Ammon's horn (tissue), 1 donor: ENCODE measurements at regions not wholly inside any gene's neighbourhood (a gene's known extent, or its start where the extent isn't known, plus 50 kb on each side); places are given as distances from the start of the nearest gene placed in this dataset.

ENCODE experiments used
- DNase-seq: peaks from one replicate; pipeline ENCODE4 v3.0.0-alpha.2; 2016; ENCODE audit warnings: low spot score

DNA sequence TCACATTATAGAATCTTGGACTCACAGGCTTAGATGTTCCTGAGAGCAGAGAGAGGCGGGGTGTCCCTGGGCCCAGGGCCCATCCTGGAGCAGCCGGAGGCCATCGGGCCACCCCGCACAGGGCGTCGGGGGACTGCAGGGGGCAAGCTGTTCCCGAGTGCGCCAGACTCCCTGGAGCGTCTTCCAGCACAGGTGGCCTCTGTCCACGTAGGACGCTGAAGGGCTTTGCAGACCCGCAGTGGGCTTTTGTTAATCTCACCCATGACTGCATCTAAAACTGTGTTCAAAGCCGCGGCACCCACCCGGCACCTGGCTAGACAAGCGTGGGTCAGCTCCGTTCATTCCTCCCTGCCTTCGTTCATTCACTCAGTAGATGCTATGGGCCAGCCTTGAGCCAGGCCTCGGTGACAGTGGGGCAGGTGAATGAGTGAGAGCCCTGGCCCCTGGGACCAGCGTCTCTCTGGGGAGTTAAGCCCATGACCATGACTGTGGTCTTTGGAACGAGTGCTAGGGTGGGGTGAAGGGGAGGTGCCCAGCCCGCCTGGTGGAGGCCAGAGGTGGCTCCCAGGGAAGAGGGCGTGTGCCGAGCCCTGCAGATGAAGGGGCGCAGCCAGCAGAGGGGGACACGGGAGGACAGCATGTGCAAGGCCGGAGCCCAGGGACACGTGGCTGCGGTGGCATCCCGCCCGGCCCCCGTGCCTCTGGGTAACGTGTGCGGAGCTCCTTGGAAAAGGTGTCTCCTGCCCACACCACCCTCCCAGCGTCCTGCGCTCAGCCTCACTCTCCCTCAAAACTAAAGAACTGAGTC lies 98.3 kb downstream of the HMX1 start:
- DNase-seq, result no peak

DNA sequence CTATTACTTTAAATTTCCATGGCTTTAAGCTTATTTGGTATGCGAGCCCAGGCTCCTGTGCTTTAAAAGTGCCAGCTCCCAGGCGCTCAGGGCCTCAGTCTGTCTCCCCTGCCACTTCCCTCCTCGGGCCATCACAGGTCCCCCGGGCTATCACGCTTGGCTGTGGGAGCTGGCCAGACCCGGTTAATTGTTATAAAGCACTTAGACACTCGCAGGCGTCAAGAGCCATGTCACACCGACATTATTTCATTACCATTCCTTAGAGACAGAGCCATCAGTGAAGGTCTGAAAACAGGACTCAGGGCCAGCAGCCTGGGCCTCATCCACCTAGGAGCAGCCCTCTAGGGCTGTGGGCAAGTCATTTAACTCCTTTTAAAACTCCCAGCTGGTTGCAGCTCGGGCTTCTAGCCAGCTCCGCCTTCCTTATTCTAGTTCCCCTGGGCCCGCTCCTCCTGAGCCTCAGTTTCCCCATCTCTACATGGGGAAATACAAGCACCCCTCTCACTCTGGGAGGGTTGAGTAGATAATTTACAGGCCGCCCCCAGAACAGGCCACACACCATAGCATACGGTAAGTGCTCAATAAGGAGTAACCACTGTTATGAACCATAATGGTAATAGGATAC lies 99.0 kb downstream of the HMX1 start:
- DNase-seq, result no peak

DNA sequence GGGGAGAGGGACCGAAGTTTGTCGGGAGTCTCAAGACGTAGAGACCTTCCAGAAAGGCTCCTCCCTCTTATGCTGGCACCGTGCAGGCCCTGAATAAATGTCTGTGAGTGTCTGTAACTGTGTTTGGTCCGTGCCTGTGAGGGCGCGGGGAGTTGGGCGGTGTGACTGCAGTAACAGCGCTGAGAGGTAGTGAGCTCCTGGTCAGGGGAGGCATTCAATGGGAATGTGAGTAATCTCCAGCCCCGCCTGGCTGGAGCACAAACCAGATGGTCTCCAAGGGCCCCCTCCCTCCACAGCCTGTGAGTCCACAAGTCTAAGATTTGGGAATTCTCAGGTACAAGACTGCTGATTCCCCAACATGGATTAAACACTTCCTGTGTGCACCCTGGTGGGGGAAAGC lies 100.0 kb downstream of the HMX1 start:
- DNase-seq, result no peak

DNA sequence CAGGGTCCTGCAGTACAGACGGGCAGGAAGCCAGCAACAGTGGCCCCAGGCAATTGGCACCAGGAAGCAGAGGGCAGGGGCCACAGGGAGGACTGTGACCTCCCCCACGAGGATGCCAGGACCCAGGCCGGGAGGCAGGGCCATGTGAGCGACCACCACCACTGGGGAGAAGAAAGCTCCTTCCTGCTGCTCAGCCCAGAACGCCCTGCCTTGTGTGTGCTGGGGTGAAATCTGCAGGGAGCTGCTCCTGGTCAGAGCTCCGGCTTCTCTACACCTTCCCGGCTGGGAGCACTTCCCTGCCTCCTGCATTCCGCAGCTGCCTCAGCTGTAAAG lies 100.4 kb downstream of the HMX1 start:
- DNase-seq, result no peak

DNA sequence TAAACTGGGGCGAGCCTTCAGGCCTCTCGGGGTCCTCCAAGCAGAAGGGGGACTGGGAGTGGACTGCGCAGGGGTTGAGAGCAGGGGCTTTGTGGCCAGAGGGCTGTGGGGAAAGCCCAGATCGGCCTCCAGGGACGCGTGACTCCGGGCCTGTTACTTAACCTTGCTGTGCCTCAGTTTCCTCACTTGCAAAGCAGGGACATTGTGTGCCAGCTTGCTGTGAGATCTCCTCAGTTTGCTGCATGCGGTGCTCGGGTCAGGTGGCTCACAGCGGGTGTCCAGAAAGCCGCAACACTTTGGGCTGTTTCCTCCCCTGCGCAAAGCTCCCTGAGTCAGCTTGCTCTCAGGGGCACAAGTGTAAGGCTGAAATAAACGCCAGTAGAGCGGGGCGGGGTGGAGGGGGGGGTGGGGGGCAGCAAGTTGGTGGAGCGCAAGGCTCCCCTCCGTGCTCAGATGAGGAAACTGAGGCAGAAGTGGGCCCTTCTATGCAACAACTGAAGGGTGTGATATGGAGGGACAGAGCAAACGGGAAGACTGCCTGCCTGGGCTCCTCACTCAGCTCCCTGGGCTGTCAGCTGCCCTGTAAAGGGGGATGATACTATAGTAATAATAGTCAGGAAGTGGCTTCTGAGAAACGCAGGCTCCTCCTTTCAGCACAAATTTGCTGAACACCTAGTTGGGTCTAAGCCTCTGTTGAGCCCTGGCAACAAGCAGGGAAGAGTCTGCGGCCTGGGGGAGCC lies 101.0 kb downstream of the HMX1 start:
- no peak for DNase-seq

DNA sequence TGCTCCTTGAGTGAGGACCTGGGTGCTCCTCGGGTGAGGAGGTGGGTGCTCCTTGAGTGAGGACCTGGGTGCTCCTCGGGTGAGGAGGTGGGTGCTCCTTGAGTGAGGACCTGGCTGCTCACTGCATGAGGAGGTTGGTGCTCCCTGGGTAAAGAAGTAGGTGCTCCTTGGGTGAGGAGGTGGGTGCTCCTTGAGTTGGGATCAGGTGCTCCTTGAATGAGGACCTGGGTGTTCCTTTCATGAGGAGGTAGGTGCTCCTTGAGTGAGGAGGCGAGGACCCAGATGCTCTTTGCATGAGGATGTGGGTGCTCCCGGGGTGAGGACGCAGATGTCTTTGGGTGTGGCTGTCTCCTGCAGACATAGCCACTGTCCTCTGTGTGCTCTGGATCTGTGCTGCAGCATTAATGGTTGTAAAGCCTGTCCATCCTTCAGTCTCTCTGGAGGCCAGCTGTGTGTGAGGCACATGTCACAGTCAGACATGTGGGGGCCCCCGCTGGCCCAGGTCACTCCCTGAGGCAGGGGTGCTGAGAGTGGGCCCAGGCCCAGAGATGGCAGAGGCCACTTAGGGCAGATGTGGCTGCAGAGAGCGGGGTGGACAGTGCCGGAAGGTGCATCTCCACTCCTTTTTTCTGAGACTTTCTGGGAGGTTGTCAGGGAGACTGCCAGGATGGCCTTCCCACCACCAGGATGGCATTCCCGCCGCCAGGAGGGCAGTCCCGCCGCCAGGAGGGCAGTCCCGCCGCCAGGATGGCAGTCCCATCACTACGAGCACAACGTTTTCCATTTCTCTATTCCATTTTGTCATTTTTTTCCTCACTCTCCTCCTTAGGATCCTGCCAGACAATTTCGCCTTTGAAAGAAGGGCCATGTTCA lies 101.8 kb downstream of the HMX1 start:
- no peak for DNase-seq

DNA sequence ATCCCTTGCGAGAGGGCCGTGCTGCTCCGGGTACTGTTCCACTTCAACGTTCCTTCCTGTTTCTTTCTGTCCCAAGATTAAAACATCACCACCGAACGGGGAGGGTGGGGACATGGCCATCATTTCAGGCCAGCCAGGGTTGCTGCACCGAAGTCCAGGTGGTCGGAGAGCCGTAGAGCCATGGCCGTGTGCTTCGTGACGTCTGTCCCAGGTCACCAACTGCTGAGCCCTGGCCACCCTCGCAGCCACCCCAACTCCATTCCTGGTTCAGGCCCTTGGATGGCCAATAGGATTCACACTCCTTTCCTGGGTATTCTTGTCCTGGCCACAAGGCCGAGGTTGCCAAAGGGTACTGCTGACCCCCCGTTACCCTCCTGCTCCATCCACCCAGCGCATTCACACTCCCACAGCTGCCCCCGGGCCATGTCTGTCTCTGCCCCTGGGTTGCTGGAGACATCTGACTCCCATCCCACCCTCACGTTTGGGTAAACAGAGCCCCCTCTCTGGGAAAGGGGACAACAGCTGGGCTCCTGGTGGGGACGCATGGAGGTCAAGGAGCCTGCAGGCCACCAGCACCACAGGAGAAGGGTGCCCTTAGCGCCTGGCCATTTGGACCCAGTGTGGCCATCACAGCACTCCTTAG lies 103.2 kb downstream of the HMX1 start:
- DNase-seq, result no peak

DNA sequence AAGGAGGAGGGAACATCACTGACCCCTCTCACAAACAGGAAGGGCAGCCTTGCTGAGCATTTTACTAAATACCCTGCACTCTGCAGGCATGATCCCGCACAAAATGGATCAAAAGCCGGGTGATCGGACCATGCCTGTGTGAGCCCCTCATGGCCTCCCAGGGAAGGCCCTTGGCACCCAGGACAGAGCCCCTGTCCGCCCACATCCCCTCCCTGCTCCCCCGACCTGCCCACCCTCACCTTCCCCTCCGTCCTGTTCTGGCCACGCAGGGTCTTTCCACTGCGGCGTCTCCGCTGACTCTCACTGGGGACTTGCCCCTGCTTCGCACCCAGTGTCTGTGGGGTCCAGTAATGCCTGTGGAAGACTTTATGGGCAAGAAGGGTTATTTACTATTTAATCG lies 105.0 kb downstream of the HMX1 start:
- no peak for DNase-seq

DNA sequence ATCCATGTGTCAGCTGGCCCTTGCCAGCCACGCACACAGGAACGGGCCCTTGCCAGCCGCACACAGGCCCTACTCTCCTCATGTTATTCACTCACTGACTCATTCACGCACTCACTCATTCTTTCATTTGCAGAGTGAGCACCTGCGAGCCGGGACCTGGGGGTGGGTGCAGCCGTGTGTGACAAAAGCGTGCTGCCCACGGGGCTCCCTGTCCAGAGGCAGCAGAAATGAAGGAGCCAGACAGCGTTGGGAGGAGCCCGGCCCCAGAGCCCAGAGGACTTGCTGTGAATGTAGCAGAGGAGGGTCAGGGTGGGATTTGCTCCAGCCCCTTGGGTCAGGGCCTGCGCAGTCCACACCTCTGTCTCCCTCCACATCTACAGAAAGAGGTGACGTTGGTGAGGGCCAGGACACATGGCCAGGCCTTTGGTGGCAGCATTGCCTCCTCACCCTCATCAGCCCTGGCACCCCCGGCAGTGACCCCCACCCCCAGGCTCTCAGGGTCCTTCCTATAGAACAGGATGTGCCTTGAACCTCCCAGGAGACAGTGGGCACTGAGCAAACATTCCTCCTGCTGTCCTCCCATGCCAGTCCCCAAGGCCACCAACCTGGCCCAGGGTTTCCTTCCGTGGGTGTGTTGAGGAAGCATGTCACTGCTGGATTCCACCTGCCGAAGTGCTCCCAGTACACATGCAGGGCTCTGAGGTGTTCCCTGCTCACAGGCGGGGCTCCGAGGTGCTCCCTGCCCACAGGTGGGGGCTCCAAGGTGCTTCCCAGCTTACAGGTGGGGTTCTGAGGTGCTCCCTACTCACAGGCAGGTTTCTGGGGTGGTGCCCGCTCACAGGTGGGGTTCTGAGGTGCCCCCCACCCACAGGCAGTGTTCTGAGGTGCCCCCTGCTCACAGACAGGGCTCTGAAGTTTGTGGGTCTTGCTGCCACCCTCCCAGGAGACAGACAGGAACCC lies 105.7 kb downstream of the HMX1 start:
- no peak for DNase-seq

DNA sequence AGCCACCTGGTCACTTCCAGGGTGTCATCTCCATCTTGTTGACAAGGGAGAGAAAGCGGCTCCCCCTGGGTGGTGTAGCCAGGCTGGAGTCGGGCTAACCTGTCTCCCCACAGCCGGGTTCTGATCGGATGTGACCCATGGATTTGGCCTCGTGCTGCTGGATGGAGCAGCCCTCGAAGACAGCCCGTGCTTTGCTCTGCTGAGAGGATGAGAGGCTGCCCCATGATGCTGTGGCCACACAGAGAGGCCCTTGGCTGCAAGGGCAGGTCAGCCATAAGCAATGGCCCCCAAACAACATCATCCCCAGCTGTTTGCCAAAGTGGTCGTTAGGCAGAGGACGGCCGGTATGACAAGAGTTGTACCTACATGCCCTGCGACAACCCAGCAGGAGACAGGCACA lies 106.6 kb downstream of the HMX1 start:
- no peak for DNase-seq

DNA sequence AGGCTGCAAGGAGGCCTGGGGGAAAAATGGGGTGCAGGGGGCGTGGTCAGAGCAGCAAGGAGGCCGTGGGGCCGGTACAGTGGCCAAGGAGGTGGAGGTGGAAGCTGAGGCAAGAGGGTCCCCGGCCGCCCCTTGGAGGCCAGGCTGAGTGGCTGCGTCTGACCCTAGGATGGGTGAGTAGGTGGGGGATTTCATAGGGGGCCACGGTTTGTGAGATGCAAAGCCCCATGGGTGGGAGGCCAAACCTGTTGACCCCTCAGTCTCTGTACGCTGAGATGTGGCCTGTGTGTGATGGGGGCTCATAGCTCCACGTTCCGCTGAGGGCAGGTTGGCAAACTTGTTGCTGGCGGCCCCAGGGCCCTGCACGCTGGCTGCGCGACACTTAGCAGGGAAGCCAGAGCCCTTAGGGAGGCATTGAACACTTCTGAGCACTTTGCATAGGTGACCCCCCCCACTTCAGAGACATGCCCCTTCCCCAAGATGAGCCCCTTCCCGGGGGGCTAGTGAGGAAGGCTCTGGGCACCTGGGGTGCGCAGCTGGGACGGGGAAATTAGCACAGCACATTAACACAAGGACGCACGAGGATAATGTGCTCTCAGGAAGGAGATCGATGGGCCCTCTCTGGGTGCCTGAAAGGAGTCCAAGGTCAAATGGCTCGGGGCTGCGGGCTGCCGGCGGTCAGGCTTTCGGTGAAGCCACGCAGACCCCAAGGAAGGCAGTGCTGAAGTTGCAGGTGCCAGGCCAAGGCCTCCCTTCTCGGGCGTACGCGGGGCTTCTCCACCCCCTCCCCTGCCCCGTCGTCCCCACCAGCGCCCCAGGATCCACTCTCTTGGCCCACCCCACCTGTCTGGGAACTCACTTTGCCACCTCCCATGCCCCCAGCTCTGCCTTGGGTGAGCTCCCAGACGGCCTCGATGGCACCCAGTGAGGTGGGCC lies 107.4 kb downstream of the HMX1 start:
- DNase-seq, result no peak

DNA sequence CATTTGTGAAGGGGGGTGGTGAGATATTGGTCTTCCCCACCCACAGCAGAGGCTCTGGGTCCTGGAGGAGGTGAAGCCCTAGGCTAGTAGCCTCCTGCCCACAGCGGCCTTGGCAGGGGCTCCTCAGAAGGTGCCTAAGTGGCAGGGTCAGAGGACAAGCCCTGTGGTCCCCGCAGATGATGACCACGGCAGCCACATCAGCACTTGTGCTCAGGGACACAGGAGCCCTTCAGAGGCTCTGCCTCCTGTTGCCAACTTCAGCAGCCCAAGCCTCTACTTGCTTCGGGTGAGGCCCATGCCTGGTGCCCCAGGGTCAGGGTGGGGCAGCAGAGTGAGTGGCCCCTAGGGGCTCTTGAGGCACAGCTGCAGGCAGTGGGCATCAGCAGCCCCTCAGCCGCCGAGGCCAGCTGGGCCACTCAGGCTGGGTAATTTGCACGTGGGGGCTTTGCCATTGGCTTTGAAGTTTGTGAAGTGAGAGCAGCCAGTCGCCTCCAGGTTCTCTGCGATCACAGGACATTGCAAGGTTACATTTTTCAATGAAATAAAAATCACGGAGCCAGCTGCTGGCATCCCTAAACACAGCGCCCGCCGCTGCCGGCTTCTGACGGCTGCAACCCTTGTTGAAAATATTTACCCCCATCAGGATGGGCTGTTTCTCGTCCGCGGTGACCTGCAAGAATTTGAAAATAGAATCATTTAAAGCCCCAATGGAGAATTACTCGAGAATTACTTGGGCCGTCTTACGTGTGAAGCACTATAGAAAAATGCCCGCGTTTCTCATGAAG lies 108.5 kb downstream of the HMX1 start:
- DNase-seq, result no peak

DNA sequence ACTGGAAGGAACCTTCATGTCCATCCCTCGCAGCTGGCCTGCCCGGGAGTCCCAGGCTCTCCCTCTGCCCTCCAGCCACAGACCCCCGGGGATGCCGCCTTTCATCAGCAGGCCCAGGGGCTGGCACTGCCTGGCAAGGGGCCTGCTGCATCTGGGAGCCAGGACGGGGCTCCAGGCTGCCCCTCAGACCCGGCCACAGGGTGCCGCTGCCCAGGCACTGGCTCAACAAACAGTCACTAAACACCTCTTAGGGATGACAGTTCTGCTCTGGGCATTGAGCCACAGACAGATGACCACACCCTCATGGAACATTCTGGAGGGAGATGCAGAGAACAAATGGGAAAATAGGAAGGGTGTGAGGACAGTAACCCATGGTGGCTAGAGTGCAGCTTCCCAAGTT lies 109.3 kb downstream of the HMX1 start:
- DNase-seq, result no peak

DNA sequence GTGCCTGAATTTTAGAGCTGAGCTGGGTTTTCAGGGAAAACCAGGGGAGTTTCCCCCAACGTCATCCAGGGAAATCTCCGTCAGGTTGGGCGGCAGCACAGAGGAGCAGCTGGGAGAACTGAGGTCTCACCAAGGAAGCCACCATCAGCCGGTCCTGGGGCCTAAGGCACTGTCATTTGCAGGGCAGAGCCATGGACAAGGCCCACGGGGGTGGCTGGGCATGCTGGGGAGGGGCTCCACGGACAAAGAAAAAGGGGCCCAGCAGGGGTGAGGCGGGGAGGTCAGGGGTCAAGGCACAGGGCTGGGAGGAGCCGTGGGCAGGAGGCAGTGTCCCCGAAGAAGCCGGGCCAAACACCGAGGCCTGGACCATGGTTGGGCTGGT lies 109.8 kb downstream of the HMX1 start:
- DNase-seq, result no peak

DNA sequence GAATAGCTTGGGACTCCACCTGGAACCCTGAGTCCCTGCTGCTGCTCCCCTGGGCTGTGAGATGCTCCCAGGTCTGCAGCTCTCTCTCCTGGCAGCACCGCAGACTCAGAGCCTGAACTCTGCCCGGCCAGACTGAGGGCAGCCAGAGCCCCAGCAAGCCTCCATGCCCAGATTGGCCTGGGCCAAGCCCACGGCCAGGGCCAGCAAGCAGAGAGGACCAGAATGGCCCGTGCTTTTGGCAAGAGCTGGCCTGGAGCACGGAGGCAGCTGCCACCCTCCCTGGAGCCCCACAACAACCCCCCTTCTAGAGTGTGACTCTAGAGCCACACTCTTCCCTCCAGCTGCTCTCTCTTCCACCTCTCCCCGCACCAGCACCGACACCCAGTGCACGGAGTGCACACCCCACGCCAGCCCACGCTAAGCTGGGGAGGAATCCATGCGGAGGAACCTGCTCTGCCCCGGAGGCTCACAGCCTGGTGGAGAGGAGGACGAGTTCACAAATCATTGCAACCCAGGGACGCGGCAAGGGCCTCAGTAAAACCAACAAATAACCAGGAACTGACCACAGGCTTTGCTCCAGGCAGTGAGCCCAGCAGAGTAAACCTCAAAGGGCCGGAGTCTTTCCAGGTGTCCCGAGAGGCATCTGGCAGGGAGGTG lies 110.3 kb downstream of the HMX1 start:
- DNase-seq, result no peak

DNA sequence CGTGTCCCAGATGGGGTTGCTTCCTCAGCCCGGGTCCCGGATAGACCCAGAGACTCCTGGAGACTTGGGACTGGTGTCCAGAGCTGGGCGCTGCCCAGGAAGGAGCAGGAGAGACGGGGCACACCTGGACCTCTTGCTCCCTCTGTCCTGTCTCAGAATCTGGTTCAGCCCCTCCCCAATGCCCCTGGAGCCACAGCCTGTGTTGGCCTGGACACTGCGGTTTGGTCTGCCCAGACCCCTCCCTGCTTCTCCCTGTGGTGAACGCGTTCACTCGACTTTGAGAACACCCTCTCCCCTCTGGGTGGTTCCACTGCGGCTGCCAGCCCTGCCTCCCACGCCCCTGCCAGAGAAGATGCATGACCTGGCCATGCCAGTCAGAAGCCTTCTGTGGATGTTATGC lies 111.1 kb downstream of the HMX1 start:
- no peak for DNase-seq

DNA sequence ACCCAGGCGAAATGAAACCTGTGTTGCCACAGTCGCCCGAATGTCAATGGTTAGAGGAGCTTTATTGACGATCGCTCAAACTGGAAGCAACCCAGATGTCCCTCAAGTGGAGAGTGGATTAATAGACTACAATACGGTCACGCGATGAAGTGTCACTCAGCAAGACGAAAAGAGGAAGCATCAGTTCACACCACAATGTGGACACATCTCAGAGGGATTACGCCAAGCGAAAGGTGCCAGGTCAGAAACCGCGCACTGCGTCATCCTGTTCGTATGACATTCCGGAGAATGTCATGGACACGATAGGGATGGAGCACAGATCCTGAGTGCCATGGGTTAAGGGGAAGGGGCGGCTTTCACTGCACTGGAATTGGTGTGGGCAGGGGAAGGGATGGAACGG lies 111.7 kb downstream of the HMX1 start:
- DNase-seq, result no peak

DNA sequence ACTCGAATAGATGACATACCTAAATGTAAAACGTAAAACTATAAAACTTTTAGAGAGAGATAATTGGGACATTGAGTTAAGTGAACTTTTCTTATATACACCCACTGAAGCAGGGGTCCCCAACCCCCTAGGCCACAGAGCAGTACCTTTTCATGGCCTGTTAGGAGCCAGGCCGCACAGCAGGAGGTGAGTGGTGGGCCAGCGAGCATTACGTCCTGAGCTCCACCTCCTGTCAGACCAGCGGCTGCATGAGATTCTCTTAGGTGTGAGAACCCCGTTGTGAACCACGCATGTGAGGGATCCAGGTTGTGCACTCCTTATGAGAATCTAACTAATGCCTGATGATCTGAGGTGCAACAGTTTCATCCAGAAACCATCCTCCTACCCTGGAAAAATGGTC lies 114.8 kb downstream of the HMX1 start:
- no peak for DNase-seq
